ENCODE measurements at regions not wholly inside any gene's neighbourhood (a gene's known extent, or its start where the extent isn't known, plus 50 kb on each side); places are given as distances from the start of the nearest gene placed in this dataset.

DNA sequence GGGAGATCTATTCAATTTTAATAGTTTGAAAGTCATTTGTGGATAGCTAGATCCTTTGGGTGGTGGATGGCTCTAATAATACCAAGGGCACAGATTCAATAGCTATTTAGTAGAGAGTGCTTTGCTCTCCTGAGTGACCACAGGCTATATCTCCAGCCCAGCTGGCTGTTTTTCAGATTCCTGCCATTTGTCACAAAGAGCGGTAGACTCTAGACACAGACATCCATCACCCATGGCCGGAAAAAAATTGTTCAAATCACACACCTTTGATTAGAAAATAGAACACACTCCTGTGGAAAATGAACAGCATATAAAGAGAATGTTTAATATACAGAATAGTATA lies 171.6 kb upstream of the MITF start:
- H3K27ac ChIP-seq = no peak overlapping the region

DNA sequence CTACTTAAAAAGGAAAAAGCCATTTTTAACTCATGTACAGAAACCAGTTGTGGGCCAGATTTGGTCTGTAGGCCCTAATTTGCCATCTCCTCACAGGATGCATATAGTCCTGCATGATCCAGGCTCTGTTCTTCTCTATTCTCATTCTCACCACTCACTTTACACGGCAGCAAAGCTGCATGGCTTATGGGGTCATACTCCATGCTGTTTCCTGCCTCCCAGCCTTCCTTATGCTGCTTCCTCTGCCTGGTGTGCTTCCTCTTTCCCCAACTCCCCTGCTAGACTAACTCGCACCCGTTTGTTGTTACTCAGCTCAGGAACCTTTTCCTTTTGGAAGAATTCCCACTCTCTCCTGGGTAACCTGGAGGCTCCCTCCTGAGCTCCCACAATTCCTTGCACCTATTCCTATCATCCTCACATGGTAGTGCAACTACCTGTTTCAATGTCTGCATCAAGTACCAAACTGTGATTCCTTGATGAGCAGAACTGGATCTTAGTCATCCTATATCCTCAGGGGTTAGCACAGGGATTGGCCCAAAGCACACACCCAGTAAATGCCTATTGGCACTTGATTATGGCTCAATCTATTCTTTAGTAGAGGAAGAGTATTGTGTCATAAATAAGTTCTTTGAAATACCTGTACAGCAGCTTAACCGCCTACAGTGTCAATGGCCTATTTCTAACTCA lies 172.1 kb upstream of the MITF start:
- TF ChIP-seq, protein P1, sequence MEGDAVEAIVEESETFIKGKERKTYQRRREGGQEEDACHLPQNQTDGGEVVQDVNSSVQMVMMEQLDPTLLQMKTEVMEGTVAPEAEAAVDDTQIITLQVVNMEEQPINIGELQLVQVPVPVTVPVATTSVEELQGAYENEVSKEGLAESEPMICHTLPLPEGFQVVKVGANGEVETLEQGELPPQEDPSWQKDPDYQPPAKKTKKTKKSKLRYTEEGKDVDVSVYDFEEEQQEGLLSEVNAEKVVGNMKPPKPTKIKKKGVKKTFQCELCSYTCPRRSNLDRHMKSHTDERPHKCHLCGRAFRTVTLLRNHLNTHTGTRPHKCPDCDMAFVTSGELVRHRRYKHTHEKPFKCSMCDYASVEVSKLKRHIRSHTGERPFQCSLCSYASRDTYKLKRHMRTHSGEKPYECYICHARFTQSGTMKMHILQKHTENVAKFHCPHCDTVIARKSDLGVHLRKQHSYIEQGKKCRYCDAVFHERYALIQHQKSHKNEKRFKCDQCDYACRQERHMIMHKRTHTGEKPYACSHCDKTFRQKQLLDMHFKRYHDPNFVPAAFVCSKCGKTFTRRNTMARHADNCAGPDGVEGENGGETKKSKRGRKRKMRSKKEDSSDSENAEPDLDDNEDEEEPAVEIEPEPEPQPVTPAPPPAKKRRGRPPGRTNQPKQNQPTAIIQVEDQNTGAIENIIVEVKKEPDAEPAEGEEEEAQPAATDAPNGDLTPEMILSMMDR (IDR thresholded peaks at IDR 0.05) = no peak
- no peak for TF ChIP-seq ZFX (IDR thresholded peaks at IDR 0.05; ENCODE audit: borderline replicate concordance)
- no peak overlapping the region for H3K27ac ChIP-seq

More for the DNA sequence above, 171.6 kb upstream of the MITF start:
- TF ChIP-seq, protein P1 (IDR thresholded peaks at IDR 0.05) = no peak
- TF ChIP-seq ZFX (IDR thresholded peaks at IDR 0.05; ENCODE audit: borderline replicate concordance) = no peak

DNA sequence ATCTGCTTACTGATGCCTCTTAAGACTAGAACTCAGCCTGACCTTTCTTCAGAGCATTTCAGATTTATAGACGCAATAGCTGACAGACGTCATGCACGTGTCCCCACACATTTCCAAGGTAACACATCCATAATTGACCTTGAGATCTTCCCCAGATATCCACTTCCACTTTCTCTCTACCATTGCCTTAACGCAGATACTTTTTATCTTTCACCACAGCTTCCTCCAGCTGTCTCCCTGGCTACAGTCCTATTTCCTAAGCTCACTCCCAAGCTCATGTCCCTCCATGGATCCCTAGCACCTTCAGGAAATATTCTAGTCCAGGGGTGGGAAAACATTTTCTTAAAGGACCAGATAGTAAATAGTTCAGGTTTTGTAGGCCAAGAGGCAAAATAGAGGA lies 173.0 kb upstream of the MITF start:
- no peak overlapping the region for H3K27ac ChIP-seq
- no peak for TF ChIP-seq ZFX (IDR thresholded peaks at IDR 0.05; ENCODE audit: borderline replicate concordance)
- TF ChIP-seq, protein P1 (IDR thresholded peaks at IDR 0.05) = no peak

DNA sequence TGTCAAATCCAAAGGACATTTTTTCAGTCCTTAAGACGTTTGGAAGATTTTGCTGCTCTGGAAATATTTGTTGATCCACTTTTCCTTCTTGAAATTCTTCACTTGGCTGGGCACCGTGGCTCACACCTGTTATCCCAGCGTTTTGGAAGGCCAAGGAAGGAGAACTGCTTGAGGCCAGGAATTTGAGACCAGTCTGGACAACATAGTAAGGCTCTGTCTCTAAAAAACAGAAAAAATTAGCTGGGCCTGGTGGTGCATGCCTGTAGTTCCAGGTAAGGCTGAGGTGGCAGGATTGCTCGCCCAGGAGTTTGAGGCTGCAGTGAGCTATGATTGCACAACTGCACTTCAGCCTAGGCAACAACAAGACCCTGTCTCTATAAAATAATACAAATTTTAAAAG lies 173.9 kb upstream of the MITF start:
- H3K27ac ChIP-seq = no peak overlapping the region
- TF ChIP-seq, protein P1 (IDR thresholded peaks at IDR 0.05) = no peak
- TF ChIP-seq ZFX (IDR thresholded peaks at IDR 0.05; ENCODE audit: borderline replicate concordance) = no peak

DNA sequence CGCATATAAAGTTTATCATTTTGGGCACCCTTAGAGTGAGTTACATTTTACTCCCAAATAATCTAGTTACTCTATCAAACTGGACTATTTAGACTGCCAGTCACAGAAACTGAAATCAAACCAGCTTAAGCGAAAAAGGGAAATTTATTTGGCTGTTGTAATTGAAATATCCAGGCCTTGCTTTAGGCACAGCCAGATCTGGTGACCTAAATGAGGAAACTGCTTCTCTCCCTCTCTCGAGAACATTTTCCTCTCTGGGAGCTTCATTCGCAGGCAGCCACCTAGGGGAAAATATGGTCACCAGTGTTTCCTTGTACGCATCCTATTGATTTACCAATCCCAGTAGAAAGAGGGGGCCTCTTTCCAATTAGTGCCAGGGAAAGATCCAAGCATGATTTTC lies 175.3 kb upstream of the MITF start:
- no peak overlapping the region for H3K27ac ChIP-seq
- TF ChIP-seq ZFX (IDR thresholded peaks at IDR 0.05; ENCODE audit: borderline replicate concordance) = no peak
- TF ChIP-seq, protein P1 (IDR thresholded peaks at IDR 0.05) = no peak

DNA sequence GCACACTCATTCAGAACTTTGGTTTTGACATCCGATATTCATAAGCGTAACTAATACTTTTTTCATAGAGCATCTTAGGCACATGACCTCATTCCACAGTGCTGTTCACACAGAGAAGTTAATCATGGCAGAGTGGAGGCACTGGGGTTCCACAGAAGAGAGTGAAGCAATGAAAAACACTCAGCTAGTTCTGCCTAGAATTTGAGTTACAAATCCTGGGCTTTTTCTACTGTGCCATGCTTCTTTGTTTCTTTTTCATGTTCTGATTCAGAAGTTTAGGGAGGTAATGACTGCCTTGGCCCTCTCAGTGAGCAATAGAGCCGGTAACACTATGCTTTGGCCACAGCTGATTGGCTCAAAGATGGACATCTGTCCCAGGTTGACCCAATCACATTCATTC lies 176.1 kb upstream of the MITF start:
- TF ChIP-seq ZFX (IDR thresholded peaks at IDR 0.05; ENCODE audit: borderline replicate concordance) = no peak
- TF ChIP-seq, protein P1 (IDR thresholded peaks at IDR 0.05) = no peak
- H3K27ac ChIP-seq = no peak overlapping the region

DNA sequence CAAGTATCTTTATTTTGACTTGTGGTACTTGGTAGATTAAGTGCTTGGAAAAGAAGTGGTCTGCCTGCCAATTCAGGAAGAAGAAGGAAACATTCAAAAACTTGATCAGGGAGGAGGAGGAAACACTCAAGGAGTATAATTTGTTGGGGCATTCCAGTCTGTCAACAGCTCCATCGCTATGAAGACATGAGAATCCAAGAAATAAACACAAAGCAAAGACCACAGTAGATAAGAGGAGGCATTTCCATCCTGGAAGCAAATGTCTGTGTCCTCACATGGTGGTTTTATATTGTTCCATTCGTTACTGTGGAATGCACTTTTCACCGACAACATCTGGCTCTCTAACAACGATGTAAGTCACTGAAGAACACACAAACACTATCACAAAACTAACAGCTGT lies 176.1 kb upstream of the FRMD4B start:
- no peak overlapping the region for H3K27ac ChIP-seq
- no peak for TF ChIP-seq ZFX (IDR thresholded peaks at IDR 0.05; ENCODE audit: borderline replicate concordance)
- TF ChIP-seq, protein P1 (IDR thresholded peaks at IDR 0.05) = no peak

Data from 22Rv1 (cell line).